GM23338 (cell line): ENCODE measurements at regions not wholly inside any gene's neighbourhood (a gene's known extent, or its start where the extent isn't known, plus 50 kb on each side); places are given as distances from the start of the nearest gene placed in this dataset.

ENCODE experiments used
- CTCF ChIP-seq, 2 experiments: fragments of 200-600 bp in 1 of 2; sonication (generic) in 1 of 2; conservative IDR thresholded peaks; 2 replicates each; pipeline versions ENCODE4 v1.5.1 to v1.6.1; 2016 to 2017; ENCODE audit warnings: antibody characterized with exemption in 2 of 2, low read depth in 2 of 2, mild to moderate bottlenecking in 2 of 2, moderate library complexity in 1 of 2
- EZH2 ChIP-seq: fragments of 200-600 bp; sonication (generic); IDR thresholded peaks from one replicate; pipeline ENCODE4 v1.8.0; 2017; ENCODE audit warnings: antibody characterized with exemption, mild to moderate bottlenecking, low read depth; ENCODE audit not compliant: unreplicated experiment
- POLR2AphosphoS5 ChIP-seq: IDR thresholded peaks from 2 replicates; pipeline ENCODE4 v1.6.1; 2016; ENCODE audit warnings: antibody characterized with exemption, low read depth
- REST ChIP-seq: IDR thresholded peaks from one replicate; pipeline ENCODE4 v1.6.1; 2018; ENCODE audit warnings: antibody characterized with exemption; ENCODE audit not compliant: unreplicated experiment

- TF ChIP-seq CTCF (conservative IDR thresholded peaks at IDR 0.05; ENCODE audit: low read depth in 2 of 2) (no peak), POLR2AphosphoS5 (no peak), REST (no peak), EZH2 (no peak)
Measured at GRCh38 chr11:45075519-45075918, 70.9 kb upstream of the PRDM11 start.
